NB4 (cell line): ENCODE measurements at regions not wholly inside any gene's neighbourhood (a gene's known extent, or its start where the extent isn't known, plus 50 kb on each side); places are given as distances from the start of the nearest gene placed in this dataset.

Experiments
- DNase-seq: peaks from one replicate; pipeline ENCODE4 v3.0.0; 2010; ENCODE audit warnings: low read depth
- H3K4me3 ChIP-seq: one replicate; pipeline ENCODE4 v1.5.1; 2011; ENCODE audit warnings: mild to moderate bottlenecking, low read depth, low read length, moderate library complexity
- CTCF ChIP-seq: IDR thresholded peaks from one replicate; pipeline ENCODE4 v1.5.1; 2012; ENCODE audit warnings: low read depth, low read length
- MAX ChIP-seq: IDR thresholded peaks from 2 replicates; pipeline ENCODE4 v1.6.1; 2011; ENCODE audit warnings: low read depth, low read length
- MYC ChIP-seq: IDR thresholded peaks from 2 replicates; pipeline ENCODE4 v1.6.1; 2011; ENCODE audit warnings: low read depth, low read length
- POLR2A ChIP-seq: IDR thresholded peaks from 2 replicates; pipeline ENCODE4 v1.6.1; 2011; ENCODE audit warnings: mild to moderate bottlenecking; ENCODE audit not compliant: insufficient read length; ENCODE audit errors: extremely low read depth

GRCh38 chr2:53397085-53397484 is 370.5 kb upstream of the CHAC2 start:
- DNase-seq, result no peak
- TF ChIP-seq CTCF, result no peak
- no peak for TF ChIP-seq MYC
- no peak for TF ChIP-seq POLR2A
- no peak for TF ChIP-seq MAX
- no peak overlapping the region for H3K4me3 ChIP-seq

GRCh38 chr2:53381271-53381670 is 386.3 kb upstream of the CHAC2 start:
- no peak for DNase-seq
- TF ChIP-seq CTCF (no peak), POLR2A (no peak), MAX (no peak), MYC (no peak)
- H3K4me3 ChIP-seq, result no peak overlapping the region

GRCh38 chr2:53379547-53379946 is 388.1 kb upstream of the CHAC2 start:
- no peak for TF ChIP-seq MYC
- TF ChIP-seq POLR2A, result no peak
- TF ChIP-seq MAX, result no peak
- no peak for TF ChIP-seq CTCF
- no peak for DNase-seq
- no peak overlapping the region for H3K4me3 ChIP-seq

- no peak for DNase-seq
- H3K4me3 ChIP-seq, result no peak overlapping the region
- TF ChIP-seq CTCF (no peak), MAX (no peak), MYC (no peak), POLR2A (no peak)
Observed at GRCh38 chr2:53378791-53379190, 388.8 kb upstream of the CHAC2 start.

- DNase-seq, result no peak
- H3K4me3 ChIP-seq, result no peak overlapping the region
- no peak for TF ChIP-seq MYC
- no peak for TF ChIP-seq CTCF
- no peak for TF ChIP-seq MAX
- TF ChIP-seq POLR2A, result no peak
Observed at GRCh38 chr2:53373126-53373525, 394.5 kb upstream of the CHAC2 start.

GRCh38 chr2:53366543-53366942 is 401.1 kb upstream of the CHAC2 start:
- H3K4me3 ChIP-seq, result no peak overlapping the region
- no peak for DNase-seq
- no peak for TF ChIP-seq CTCF
- TF ChIP-seq POLR2A, result no peak
- TF ChIP-seq MYC, result no peak
